ENCODE measurements at regions not wholly inside any gene's neighbourhood (a gene's known extent, or its start where the extent isn't known, plus 50 kb on each side); places are given as distances from the start of the nearest gene placed in this dataset.
A peak's percentile ranks its signal among the peaks of the same experiment; 100 is the strongest.

- ATAC-seq, result peak; percentile 80
- no peaks in the 10 kb centered on the region for H3K9me3 ChIP-seq
- 64 to 71% methylated on average over 4 to 6 of the region's 14 CpGs for WGBS, 2 donors (ENCODE audit: low coverage in 1 of 2)
- TF ChIP-seq POLR2A (IDR thresholded peaks at IDR 0.05) (no peak), CTCF (IDR thresholded peaks at IDR 0.05) (no peak), POLR2AphosphoS5 (IDR thresholded peaks at IDR 0.05) (peak; percentile 40), EP300 (IDR thresholded peaks at IDR 0.05) (no peak)
- H3K36me3 ChIP-seq, result no peaks in the 10 kb centered on the region
- no peak overlapping the region for H3K4me3 ChIP-seq
- H3K27ac ChIP-seq, result peak overlapping the region; percentile 18 to 87 (median 84)
- H3K27me3 ChIP-seq, result no peaks in the 10 kb centered on the region
- peaks cover 0 to 27% (median 14%) of the 10 kb centered on the region in 3 donors for H3K4me1 ChIP-seq
Measured at GRCh38 chr1:8239306-8240023, 78.4 kb upstream of the SLC45A1 start.

- Histone ChIP-seq H3K27me3 (no peaks in the 10 kb centered on the region), H3K36me3 (no peaks in the 10 kb centered on the region), H3K27ac (peak overlapping the region; percentile 18 to 87 (median 84)), H3K4me3 (no peak overlapping the region), H3K4me1 (peaks cover 0 to 27% (median 14%) of the 10 kb centered on the region in 3 donors), H3K9me3 (no peaks in the 10 kb centered on the region)
- TF ChIP-seq CTCF (IDR thresholded peaks at IDR 0.05) (peak in 2 of 4 experiments; percentile 39 to 53), POLR2AphosphoS5 (IDR thresholded peaks at IDR 0.05) (no peak), EP300 (IDR thresholded peaks at IDR 0.05) (no peak)
- whole genome bisulfite sequencing, 2 donors (ENCODE audit: low coverage in 1 of 2), result 14 to 37% methylated on average over 1 to 4 of the region's 5 CpGs
- peak; percentile 66 for ATAC-seq
Measured at GRCh38 chr1:8239039-8239305, 78.9 kb upstream of the SLC45A1 start.

- WGBS, 2 donors (ENCODE audit: low coverage in 1 of 2), result 41 to 61% methylated on average over 19 of the region's 20 CpGs
Measured at GRCh38 chr1:8238141-8239038, 79.5 kb upstream of the SLC45A1 start.

GRCh38 chr1:8232036-8232757 is 85.7 kb upstream of the SLC45A1 start:
- Histone ChIP-seq H3K9me3 (no peaks in the 10 kb centered on the region), H3K27me3 (no peaks in the 10 kb centered on the region), H3K4me3 (no peak overlapping the region), H3K27ac (no peak overlapping the region), H3K36me3 (no peaks in the 10 kb centered on the region), H3K4me1 (peaks cover 0 to 8% (median 0%) of the 10 kb centered on the region in 3 donors)
- TF ChIP-seq EP300 (IDR thresholded peaks at IDR 0.05), result no peak
- TF ChIP-seq POLR2A (IDR thresholded peaks at IDR 0.05), result no peak
- no peak for TF ChIP-seq CTCF (IDR thresholded peaks at IDR 0.05)
- no peak for TF ChIP-seq POLR2AphosphoS5 (IDR thresholded peaks at IDR 0.05)
- ATAC-seq, result no peak
- 71% methylated on average over 15 to 23 of the region's 25 CpGs for WGBS, 2 donors (ENCODE audit: low coverage in 1 of 2)

More at GRCh38 chr1:8238141-8239038, 79.5 kb upstream of the SLC45A1 start:
- Histone ChIP-seq H3K27ac (peak overlapping the region; percentile 39 to 87 (median 84)), H3K4me3 (no peak overlapping the region), H3K4me1 (peaks cover 0 to 27% (median 14%) of the 10 kb centered on the region in 3 donors), H3K9me3 (no peaks in the 10 kb centered on the region), H3K27me3 (no peaks in the 10 kb centered on the region), H3K36me3 (no peaks in the 10 kb centered on the region)
- TF ChIP-seq POLR2A (IDR thresholded peaks at IDR 0.05), result no peak
- peak; percentile 40 for TF ChIP-seq POLR2AphosphoS5 (IDR thresholded peaks at IDR 0.05)
- ATAC-seq, result peak; percentile 48

- no peak for ATAC-seq
- WGBS, 2 donors (ENCODE audit: low coverage in 1 of 2), result 70 to 81% methylated on average over 4 to 7 of the region's 7 CpGs
- peaks cover 0 to 8% (median 0%) of the 10 kb centered on the region in 3 donors for H3K4me1 ChIP-seq
- H3K27me3 ChIP-seq, result no peaks in the 10 kb centered on the region
- no peak overlapping the region for H3K4me3 ChIP-seq
- no peak for TF ChIP-seq CTCF (IDR thresholded peaks at IDR 0.05)
- TF ChIP-seq POLR2AphosphoS5 (IDR thresholded peaks at IDR 0.05), result no peak
- no peak for TF ChIP-seq EP300 (IDR thresholded peaks at IDR 0.05)
- TF ChIP-seq POLR2A (IDR thresholded peaks at IDR 0.05), result no peak
- peak overlapping the region in 3 of 4 donors; percentile 12 to 76 (median 65) for H3K27ac ChIP-seq
- no peaks in the 10 kb centered on the region for H3K36me3 ChIP-seq
- no peaks in the 10 kb centered on the region for H3K9me3 ChIP-seq
Measured at GRCh38 chr1:8230292-8230621, 87.7 kb upstream of the SLC45A1 start.
